ENCODE measurements at regions not wholly inside any gene's neighbourhood (a gene's known extent, or its start where the extent isn't known, plus 50 kb on each side); places are given as distances from the start of the nearest gene placed in this dataset.

DNA sequence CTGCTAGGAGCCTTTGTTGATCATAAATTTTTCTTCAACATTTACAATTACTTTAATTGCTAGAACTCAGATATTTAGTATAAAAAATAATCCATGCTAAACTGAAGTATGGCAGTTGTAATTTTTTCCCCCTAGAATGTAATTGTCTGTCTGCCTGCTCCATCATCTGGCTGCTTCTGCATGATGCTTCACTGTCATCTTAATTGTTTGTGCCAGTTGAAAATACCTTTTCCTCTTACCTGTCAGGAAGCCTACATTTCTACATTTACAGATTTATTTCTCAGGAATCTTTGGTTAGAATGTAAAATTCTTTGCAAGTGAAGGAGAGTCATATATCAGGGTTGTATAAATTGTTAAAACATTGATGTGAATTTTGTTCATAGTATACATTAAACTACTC lies 348.6 kb downstream of the GRXCR1 start:
- ATAC-seq: no peak
- intact Hi-C loops (cut with micrococcal nuclease): no loop called here
- no peak for DNase-seq

- intact Hi-C loops (cut with micrococcal nuclease): no loop called here
- ATAC-seq (no peak), DNase-seq (no peak)
Measured at GRCh38 chr4:43242606-43243005, 350.1 kb downstream of the GRXCR1 start.

- no peak for ATAC-seq
- no peak for DNase-seq
Measured at GRCh38 chr4:43243433-43244116, 351.1 kb downstream of the GRXCR1 start.

GRCh38 chr4:43244688-43245382 lies 352.3 kb downstream of the GRXCR1 start:
- ATAC-seq (no peak), DNase-seq (no peak)
- intact Hi-C loops (cut with micrococcal nuclease): no loop called here

More at GRCh38 chr4:43243433-43244116, 351.1 kb downstream of the GRXCR1 start:
- intact Hi-C loops (cut with micrococcal nuclease): no loop called here

- ATAC-seq (no peak), DNase-seq (no peak)
- intact Hi-C loops (cut with micrococcal nuclease): no loop called here
Measured at GRCh38 chr4:43251841-43252240, 359.3 kb downstream of the GRXCR1 start.

DNA sequence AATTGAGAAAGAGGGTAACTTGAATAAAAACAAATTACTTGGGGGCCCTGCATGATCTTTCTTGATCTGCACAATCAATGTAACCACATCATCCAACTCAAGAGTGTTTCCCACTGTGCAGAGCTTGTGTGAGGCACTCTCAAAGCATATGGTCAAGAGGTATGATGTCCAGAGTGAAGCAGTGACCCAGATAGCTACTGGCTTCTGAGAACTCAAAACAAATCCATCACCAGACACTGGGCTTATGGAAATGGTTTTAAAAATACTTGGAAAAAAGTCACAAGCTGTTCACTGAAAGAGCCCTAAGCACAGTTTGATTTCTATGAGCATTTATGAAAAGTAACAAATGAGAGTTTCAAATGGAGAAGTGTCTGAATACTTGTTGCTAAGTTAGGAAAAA lies 361.0 kb downstream of the GRXCR1 start:
- DNase-seq (no peak), ATAC-seq (no peak)
- intact Hi-C loops (cut with micrococcal nuclease): no loop called here

DNA sequence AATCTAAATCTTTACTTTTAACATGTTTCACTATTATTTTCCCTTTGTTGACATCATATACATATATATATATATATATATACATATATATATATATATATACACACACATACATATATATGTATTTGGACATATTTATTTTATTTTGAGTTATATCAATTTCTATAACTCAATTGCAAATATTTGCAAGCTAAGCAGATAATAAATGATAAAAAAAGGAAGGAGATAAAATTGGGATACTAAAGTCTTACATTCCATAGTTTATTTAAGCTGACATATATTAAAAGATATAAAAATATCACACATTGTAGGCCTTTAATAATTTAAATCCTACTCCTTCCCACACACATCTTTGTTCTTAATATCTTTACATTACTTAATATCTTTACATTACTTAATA lies 372.2 kb downstream of the GRXCR1 start:
- DNase-seq: no peak
- ATAC-seq: no peak
- intact Hi-C loops (cut with micrococcal nuclease): no loop called here

GRCh38 chr4:43271946-43272345 lies 379.4 kb downstream of the GRXCR1 start:
- DNase-seq (no peak), ATAC-seq (no peak)
- intact Hi-C loops (cut with micrococcal nuclease): no loop called here

GRCh38 chr4:43274376-43274775 lies 381.9 kb downstream of the GRXCR1 start:
- DNase-seq: no peak
- intact Hi-C loops (cut with micrococcal nuclease): no loop called here
- ATAC-seq: no peak

DNA sequence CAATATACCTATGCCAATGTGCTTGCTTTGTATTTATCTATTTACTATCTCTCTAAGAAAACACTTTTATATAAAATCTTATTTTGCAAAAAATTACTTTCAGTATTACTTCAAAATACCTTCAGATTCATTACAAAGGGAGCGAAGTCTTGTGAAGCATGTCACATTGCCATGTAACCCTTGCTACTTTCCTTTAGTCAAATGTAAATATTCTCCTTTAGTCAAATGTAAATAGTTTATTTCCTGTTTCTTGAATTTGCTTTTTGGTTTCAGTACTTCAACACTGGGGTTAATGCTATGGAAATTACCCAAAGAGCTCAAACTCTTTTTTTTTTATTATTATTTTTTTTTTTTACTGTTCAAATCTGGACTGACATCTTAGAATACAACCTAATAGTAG lies 383.3 kb downstream of the GRXCR1 start:
- ATAC-seq: no peak
- intact Hi-C loops (cut with micrococcal nuclease): no loop called here
- DNase-seq: no peak

DNA sequence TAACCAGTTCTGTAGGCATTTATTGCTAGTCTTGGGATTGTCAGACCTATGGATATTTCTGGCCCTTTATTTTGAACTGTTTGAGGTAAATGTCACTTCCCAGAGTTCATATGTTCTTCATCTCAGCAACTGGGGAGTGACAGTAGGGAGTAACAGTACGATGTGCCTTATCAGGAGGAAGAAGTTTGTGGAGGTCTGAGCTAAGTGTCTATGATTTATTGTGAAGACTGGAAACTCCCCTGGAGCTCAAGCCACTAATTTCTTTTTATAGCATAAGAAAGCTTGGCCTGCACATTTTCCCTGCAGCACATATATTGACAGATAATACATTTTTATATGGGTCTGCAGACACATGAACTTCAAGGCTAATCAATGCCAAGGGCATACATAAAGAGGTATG lies 383.8 kb downstream of the GRXCR1 start:
- ATAC-seq (no peak), DNase-seq (no peak)
- intact Hi-C loops (cut with micrococcal nuclease): no loop called here

DNA sequence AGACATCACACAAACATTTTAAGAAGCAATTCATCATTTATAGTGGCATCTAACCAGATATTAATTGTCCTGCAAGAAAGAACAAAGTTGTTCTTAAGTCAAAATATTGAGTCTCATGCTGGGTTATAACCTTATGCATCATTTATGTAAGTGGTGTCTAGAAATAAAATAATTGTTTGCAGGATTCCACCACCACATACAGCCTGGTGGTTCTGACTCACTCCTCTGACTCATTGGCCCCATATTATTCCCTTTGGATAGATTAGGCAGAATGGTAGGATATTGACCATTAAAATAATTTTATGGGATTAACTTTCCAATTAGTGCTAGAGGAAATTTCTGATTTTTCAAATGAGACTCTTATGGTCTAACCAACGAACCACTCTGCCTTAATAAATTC lies 384.5 kb downstream of the GRXCR1 start:
- no peak for DNase-seq
- no peak for ATAC-seq
- intact Hi-C loops (cut with micrococcal nuclease): no loop called here

GRCh38 chr4:43282534-43282933 lies 390.0 kb downstream of the GRXCR1 start:
- intact Hi-C loops (cut with micrococcal nuclease): no loop called here
- DNase-seq (no peak), ATAC-seq (no peak)

DNA sequence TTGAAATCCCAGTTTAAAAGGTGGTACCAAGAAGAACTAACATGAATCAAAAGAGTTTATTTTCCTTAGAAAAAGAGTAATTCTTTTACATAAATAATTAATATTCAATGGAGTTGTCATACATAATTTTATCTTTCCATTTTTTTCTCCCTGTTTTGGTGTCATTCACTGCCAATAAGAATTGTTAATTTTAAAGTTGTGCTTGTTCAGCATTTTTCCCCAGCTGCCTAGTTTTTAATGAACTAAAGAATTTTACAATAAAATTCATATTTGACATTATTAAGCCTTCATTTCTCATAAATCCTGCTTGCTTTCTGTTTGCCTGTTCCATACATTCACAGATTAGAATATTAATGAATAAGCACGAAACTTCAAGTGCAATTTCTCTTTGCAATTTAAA lies 393.6 kb downstream of the GRXCR1 start:
- DNase-seq (no peak), ATAC-seq (no peak)
- intact Hi-C loops (cut with micrococcal nuclease): no loop called here

GRCh38 chr4:43296946-43297528 lies 404.5 kb downstream of the GRXCR1 start:
- no peak for DNase-seq
- ATAC-seq: no peak
- intact Hi-C loops (cut with micrococcal nuclease): no loop called here

GRCh38 chr4:43316813-43317212 lies 424.3 kb downstream of the GRXCR1 start:
- ATAC-seq: no peak
- intact Hi-C loops (cut with micrococcal nuclease): no loop called here
- DNase-seq: no peak

DNA sequence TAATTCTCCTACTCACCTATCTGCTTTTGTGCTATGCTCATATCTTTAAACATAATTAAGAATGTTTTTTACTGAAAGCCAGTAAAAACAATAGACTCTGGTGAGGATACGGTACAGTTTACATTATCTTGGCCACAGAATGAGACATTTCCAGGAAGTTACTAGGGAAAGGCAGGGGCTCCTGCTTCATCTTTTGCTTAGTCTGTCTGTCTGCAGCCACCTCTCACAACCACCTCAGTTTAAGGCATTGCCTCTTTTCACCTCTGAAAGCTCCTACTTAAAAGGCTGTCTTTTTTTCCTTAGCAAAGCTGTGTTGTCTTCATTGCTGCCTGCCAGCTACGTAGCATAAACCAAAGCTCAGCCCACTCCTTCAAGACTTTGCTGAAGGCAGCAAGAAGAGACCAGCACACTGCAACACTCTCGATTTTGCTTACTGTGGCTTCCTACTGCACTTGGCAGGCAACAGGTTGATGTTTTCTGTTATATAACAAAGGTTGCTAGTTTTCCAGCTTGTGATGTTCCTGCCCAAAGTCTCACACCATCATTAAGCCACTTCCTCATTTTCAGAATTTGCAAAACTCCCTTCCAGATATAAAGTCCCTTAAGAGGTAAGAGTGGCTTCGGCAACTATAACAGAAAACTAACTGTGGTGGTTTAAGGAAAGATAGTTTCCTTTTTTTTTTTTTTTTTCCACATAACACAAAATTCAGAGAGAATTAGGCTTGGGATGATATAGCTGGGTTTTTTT lies 432.9 kb downstream of the GRXCR1 start:
- intact Hi-C loops (cut with micrococcal nuclease): no loop called here
- DNase-seq (no peak), ATAC-seq (no peak)

DNA sequence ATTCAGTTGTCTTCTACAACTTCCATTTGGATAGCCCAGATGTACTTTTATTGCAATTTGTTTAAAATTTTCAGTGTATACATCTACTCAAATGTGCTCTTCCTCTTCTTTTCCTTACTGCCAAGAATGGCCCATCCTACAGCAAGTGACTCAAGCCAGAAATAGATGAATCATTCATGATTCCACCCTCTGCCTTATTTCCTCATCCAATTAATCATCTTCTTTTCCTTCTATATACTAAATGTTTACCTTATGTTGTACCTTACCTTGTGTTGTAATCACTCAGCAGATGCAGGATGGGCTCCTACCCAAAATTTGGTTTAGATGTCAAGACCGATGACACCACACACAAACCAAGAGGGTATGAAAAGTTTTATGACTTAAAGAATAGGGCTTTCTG lies 437.8 kb downstream of the GRXCR1 start:
- no peak for ATAC-seq
- intact Hi-C loops (cut with micrococcal nuclease): no loop called here

DNA sequence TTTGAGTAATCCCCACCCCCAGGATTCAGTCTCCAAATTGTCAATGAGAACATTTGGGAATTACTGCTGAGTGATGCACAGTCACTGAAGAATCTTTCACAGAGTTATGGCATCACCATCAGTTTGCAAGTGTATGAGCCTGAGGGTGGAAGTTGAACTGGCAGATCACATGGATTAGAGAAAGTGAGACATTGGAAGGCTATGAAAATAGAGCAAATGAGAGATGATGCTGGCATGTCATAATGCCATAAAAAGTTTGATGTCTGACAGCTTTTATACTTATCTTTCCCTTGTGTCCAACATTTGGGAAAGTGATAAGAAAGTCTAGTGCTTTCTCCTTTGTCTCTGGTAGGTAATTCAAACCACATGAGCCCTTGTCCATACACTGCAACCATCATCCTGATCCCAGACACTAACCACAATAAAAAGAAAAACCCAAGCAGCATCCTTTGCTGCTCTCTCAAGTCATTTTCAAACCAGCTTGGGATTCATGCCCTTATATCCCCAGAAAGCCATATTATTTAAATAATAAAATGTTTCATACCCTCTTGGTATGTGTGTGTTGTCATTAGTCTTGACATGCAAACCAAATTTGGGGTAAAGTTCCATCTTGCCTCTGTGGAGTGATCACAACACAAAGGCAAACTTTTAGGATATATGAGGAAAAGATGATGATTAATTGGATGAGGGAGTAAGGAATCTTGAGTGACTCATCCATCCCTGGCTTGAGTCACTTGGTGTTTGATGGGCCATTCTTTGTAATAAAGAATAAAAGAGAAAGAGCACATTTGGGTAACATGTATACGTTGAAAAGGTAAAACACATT lies 438.9 kb downstream of the GRXCR1 start:
- no peak for ATAC-seq
- no peak for DNase-seq
- intact Hi-C loops (cut with micrococcal nuclease): no loop called here

More for the DNA sequence above, 437.8 kb downstream of the GRXCR1 start:
- DNase-seq: no peak

Measured in left ventricle myocardium superior (tissue), 1 donor.